ENCODE measurements at regions not wholly inside any gene's neighbourhood (a gene's known extent, or its start where the extent isn't known, plus 50 kb on each side); places are given as distances from the start of the nearest gene placed in this dataset.

DNA sequence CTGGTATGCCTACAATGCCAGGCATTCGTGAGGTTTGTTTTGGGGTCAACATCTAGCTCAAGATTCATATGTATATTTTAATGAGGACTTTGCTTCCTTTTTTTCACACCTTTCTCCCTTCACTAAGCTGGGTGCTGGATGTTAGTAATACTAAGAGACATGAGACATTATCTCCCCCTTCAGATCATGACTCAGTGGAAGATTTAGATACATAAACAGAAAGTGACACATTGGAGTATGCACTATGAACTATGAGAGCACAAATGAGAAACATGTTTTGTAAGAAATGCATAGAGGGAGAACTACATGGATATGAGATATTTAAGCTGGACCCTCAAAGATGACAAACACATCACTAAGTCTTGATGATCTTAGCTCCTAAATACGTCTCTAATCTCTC is 286.3 kb downstream of the RPAP3 start:
- no peak for TF ChIP-seq LEF1 (IDR thresholded peaks at IDR 0.05; ENCODE audit: borderline replicate concordance)
- no peak for TF ChIP-seq SUZ12 (IDR thresholded peaks at IDR 0.05)
- no peak for TF ChIP-seq SP1 (IDR thresholded peaks at IDR 0.05)
- no peak for TF ChIP-seq TARDBP (IDR thresholded peaks at IDR 0.05)
- no peak for TF ChIP-seq FOXK2 (IDR thresholded peaks at IDR 0.05)

Data from HEK293T (cell line).